ENCODE measurements at regions not wholly inside any gene's neighbourhood (a gene's known extent, or its start where the extent isn't known, plus 50 kb on each side); places are given as distances from the start of the nearest gene placed in this dataset.

- TF ChIP-seq CTCF (IDR thresholded peaks at IDR 0.05) (no peak), POLR2A (IDR thresholded peaks at IDR 0.05) (no peak)
Observed at GRCh38 chr1:5349526-5349925, 642.7 kb downstream of the NPHP4 start.

Data from right lobe of liver (tissue), 4 donors.